KMS-11 (cell line): ENCODE measurements at regions not wholly inside any gene's neighbourhood (a gene's known extent, or its start where the extent isn't known, plus 50 kb on each side); places are given as distances from the start of the nearest gene placed in this dataset.

Source experiments
- H2AFZ ChIP-seq: fragments of 200-600 bp; sonication (generic); 2 replicates; pipeline ENCODE4 v1.6.1; 2016; ENCODE audit warnings: antibody characterized with exemption, mixed run types, low read depth
- H3K27ac ChIP-seq: fragments of 200-600 bp; sonication (generic); 2 replicates; pipeline ENCODE4 v1.6.1; 2016; ENCODE audit warnings: mild to moderate bottlenecking, mixed run types
- H3K27me3 ChIP-seq: fragments of 200-600 bp; sonication (generic); 2 replicates; pipeline ENCODE4 v1.6.1; 2017; ENCODE audit warnings: mild to moderate bottlenecking, low read depth, mixed run types, moderate library complexity; ENCODE audit not compliant: insufficient read depth
- H3K36me3 ChIP-seq: fragments of 200-600 bp; sonication (generic); 2 replicates; pipeline ENCODE4 v1.6.1; 2017; ENCODE audit warnings: mild to moderate bottlenecking, mixed run types; ENCODE audit not compliant: insufficient read depth
- H3K4me1 ChIP-seq: fragments of 200-600 bp; sonication (generic); 2 replicates; pipeline ENCODE4 v1.6.1; 2016; ENCODE audit warnings: mild to moderate bottlenecking, low read depth, mixed run types; ENCODE audit not compliant: poor library complexity, severe bottlenecking
- H3K4me2 ChIP-seq: fragments of 200-600 bp; sonication (generic); 2 replicates; pipeline ENCODE4 v1.7.0; 2016; ENCODE audit warnings: mild to moderate bottlenecking, mixed run types
- H3K4me3 ChIP-seq: fragments of 200-600 bp; sonication (generic); IDR thresholded peaks from 2 replicates; pipeline ENCODE4 v1.6.1; 2017; ENCODE audit warnings: low read depth, low read length, mixed read lengths; ENCODE audit not compliant: insufficient read depth
- H3K79me2 ChIP-seq: fragments of 200-600 bp; sonication (generic); 2 replicates; pipeline ENCODE4 v1.6.1; 2016; ENCODE audit warnings: low read depth, mixed run types; ENCODE audit not compliant: insufficient read depth
- H3K9ac ChIP-seq: fragments of 200-600 bp; sonication (generic); 2 replicates; pipeline ENCODE4 v1.6.1; 2016; ENCODE audit warnings: mild to moderate bottlenecking, mixed run types
- H4K20me1 ChIP-seq: fragments of 200-600 bp; sonication (generic); 2 replicates; pipeline ENCODE4 v1.6.1; 2016; ENCODE audit warnings: mild to moderate bottlenecking, mixed run types; ENCODE audit not compliant: insufficient read depth
- TF ChIP-seq, protein P1 (sequence below): fragments of 200-600 bp; sonication (generic); conservative IDR thresholded peaks from 2 replicates; pipeline ENCODE4 v1.6.1; 2017; ENCODE audit warnings: low read depth, mild to moderate bottlenecking, antibody characterized with exemption, low read length, moderate library complexity, mixed read lengths

DNA sequence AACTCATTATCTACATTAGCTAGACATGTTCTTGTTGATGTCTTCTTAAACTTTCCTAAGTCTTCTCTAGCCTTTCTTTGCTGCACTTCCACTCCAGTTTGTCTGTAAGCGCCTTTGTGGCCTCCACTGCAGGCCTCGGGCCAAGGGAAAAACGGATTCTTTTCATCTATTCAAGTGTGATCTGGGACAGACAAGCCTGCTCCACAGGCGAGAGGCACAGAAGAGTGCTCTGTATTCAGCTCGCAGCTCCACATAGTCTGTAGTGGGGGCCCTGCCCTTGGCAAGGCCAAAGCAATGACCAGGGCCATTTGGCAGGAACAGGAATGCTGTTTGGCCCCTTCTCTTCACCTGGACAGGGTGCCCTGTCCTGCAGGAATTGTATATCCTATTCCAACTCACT lies 84.1 kb upstream of the BARX2 start:
- H3K4me2 ChIP-seq, result no peak overlapping the region
- H3K79me2 ChIP-seq, result no peaks in the 10 kb centered on the region
- no peak overlapping the region for H2AFZ ChIP-seq
- no peaks in the 10 kb centered on the region for H3K4me1 ChIP-seq
- H3K27me3 ChIP-seq, result no peaks in the 10 kb centered on the region
- H4K20me1 ChIP-seq, result no peaks in the 10 kb centered on the region
- no peak overlapping the region for H3K27ac ChIP-seq
- no peaks in the 10 kb centered on the region for H3K36me3 ChIP-seq
- H3K4me3 ChIP-seq, result no peak overlapping the region
- TF ChIP-seq, protein P1, sequence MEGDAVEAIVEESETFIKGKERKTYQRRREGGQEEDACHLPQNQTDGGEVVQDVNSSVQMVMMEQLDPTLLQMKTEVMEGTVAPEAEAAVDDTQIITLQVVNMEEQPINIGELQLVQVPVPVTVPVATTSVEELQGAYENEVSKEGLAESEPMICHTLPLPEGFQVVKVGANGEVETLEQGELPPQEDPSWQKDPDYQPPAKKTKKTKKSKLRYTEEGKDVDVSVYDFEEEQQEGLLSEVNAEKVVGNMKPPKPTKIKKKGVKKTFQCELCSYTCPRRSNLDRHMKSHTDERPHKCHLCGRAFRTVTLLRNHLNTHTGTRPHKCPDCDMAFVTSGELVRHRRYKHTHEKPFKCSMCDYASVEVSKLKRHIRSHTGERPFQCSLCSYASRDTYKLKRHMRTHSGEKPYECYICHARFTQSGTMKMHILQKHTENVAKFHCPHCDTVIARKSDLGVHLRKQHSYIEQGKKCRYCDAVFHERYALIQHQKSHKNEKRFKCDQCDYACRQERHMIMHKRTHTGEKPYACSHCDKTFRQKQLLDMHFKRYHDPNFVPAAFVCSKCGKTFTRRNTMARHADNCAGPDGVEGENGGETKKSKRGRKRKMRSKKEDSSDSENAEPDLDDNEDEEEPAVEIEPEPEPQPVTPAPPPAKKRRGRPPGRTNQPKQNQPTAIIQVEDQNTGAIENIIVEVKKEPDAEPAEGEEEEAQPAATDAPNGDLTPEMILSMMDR, result no peak
- H3K9ac ChIP-seq, result no peak overlapping the region

DNA sequence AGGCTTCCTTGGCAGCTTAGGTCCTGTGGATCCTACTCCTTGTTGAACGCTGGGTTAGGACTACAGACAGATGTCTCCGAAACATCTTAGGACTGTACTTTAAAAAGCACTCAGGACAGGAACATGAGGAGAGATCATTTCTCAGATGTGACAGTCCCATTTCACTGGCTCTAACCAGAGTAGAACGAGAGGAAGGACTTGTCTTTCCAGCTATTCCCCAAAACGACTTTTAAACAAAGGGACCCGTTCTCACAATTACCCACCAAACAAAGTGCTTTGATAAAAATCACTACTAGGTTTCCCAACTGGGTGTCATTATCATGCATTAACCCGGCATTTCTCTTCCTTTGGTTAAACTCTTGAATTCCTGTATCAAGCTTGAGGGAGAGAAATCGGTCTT lies 84.7 kb upstream of the BARX2 start:
- no peaks in the 10 kb centered on the region for H3K79me2 ChIP-seq
- no peak overlapping the region for H2AFZ ChIP-seq
- H3K36me3 ChIP-seq, result no peaks in the 10 kb centered on the region
- H3K27ac ChIP-seq, result no peak overlapping the region
- no peaks in the 10 kb centered on the region for H3K27me3 ChIP-seq
- no peak overlapping the region for H3K4me3 ChIP-seq
- H4K20me1 ChIP-seq, result no peaks in the 10 kb centered on the region
- no peak overlapping the region for H3K4me2 ChIP-seq
- no peak overlapping the region for H3K9ac ChIP-seq
- H3K4me1 ChIP-seq, result no peaks in the 10 kb centered on the region
- TF ChIP-seq, protein P1, result no peak

DNA sequence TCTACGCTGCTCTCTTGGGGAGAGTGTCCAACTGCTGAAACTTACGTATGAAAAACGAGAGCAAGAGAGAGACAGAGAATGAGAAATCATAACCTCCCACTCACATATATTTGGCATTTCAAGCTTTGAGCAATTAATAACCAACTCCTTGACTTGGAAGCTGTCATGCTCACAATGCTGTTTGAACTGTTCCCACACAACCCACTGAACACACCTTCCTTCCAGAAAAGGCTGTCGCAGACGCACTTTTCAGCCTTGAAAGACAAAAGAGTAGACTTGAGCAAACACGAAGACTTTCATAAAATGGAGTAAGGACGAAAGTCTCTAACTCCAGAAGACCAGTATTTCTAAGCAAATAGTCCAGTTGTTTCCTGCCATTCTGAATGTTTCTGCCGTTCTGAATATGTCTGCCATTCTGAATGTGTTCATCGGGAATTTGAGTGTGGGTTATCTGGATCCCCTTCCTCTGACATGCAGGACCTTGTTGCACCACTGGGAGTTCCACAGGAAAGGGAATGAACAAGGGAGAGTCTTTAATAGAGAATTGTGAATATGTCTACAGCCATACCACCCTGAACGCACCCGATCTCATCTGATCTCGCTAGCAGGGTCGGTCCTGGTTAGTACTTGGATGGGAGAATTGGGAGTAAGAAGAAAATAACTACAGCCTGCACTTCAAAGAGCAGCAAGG lies 86.2 kb upstream of the BARX2 start:
- Histone ChIP-seq H3K4me1 (no peaks in the 10 kb centered on the region), H3K36me3 (no peaks in the 10 kb centered on the region), H3K79me2 (no peaks in the 10 kb centered on the region), H3K9ac (no peak overlapping the region), H3K27me3 (no peaks in the 10 kb centered on the region), H3K4me2 (no peak overlapping the region), H3K4me3 (no peak overlapping the region), H2AFZ (no peak overlapping the region), H3K27ac (no peak overlapping the region), H4K20me1 (no peaks in the 10 kb centered on the region)
- TF ChIP-seq, protein P1, result no peak

DNA sequence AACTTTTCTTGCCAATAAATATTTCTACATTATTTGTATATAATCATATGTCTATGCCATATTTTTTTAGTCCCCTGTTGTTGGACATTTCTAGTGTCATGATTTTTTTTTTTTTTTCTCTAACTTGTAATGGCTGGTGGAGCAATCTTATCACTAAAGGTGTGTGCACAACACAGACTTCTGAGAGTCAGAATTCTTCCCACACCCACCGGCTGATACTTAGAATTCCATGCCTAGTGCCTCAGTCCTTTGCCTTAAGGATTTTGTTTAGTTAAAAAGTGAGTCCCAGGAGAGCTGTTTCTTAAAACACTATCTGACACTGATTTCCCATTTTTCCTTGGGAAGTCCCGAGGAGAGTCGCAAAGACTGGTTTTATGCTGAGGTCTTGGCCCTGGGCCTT lies 87.7 kb upstream of the BARX2 start:
- Histone ChIP-seq H3K4me1 (no peaks in the 10 kb centered on the region), H4K20me1 (no peaks in the 10 kb centered on the region), H3K79me2 (no peaks in the 10 kb centered on the region), H3K9ac (no peak overlapping the region), H3K4me3 (no peak overlapping the region), H3K4me2 (no peak overlapping the region), H3K27me3 (no peaks in the 10 kb centered on the region), H2AFZ (no peak overlapping the region), H3K36me3 (no peaks in the 10 kb centered on the region), H3K27ac (no peak overlapping the region)
- TF ChIP-seq, protein P1, result no peak
